Stimulated activated CD4-positive, alpha-beta T cell treated with anti-CD3 and anti-CD28 coated beads, TNF-alpha, amount 100 ng/mL, for 48 hours (primary cell): ENCODE measurements at regions not wholly inside any gene's neighbourhood (a gene's known extent, or its start where the extent isn't known, plus 50 kb on each side); places are given as distances from the start of the nearest gene placed in this dataset.
"Not testable (repeated sequence)": the region's sequence is repeated elsewhere in the genome, so short reads cannot be mapped to it uniquely, and the experiment has no call there.

Experiments used
- DNase-seq, 3 donors: peaks; one replicate each; pipeline ENCODE4 v3.0.0-alpha.2; 2020; ENCODE audit warnings: low read depth in 3 of 3

- peak in 1 of 3 donors; percentile 2 for DNase-seq
Observed at GRCh38 chr3:107465064-107465631, 57.6 kb upstream of the BBX start.

- DNase-seq, result no peak
Observed at GRCh38 chr3:107468782-107469181, 54.0 kb upstream of the BBX start.

DNA sequence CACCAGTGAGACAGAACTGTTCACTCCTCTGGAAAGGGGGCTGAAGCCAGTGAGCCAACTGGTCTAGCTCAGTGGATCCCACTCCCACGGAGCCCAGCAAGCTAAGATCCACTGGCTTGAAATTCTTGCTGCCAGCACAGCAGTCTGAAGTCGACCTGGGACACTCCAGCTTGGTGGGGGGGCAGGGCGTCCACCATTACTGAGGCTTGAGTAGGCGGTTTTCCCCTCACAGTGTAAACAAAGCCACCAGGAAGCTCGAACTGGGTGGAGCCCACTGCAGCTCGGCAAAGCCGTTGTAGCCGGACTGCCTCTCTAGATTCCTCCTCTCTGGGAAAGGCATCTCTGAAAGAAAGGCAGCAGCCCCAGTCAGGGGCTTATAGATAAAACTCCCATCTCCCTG, 52.3 kb upstream of the BBX start:
- DNase-seq, result not testable (repeated sequence)
